ENCODE measurements at regions not wholly inside any gene's neighbourhood (a gene's known extent, or its start where the extent isn't known, plus 50 kb on each side); places are given as distances from the start of the nearest gene placed in this dataset.
"Not testable (repeated sequence)": the region's sequence is repeated elsewhere in the genome, so short reads cannot be mapped to it uniquely, and the experiment has no call there.

GRCh38 chr4:103499094-103499493, 220.7 kb downstream of the TACR3 start:
- FAIRE-seq (no peak), DNase-seq (ENCODE audit: low spot score in 2 of 2) (no peak)

- FAIRE-seq (no peak), DNase-seq (ENCODE audit: low spot score in 2 of 2) (no peak)
Measured at GRCh38 chr4:103498161-103499070, 221.4 kb downstream of the TACR3 start.

GRCh38 chr4:103497692-103498091, 222.1 kb downstream of the TACR3 start:
- FAIRE-seq (no peak), DNase-seq (ENCODE audit: low spot score in 2 of 2) (no peak)

GRCh38 chr4:103496800-103497199, 223.0 kb downstream of the TACR3 start:
- no peak for FAIRE-seq
- no peak for DNase-seq (ENCODE audit: low spot score in 2 of 2)

- FAIRE-seq (no peak), DNase-seq (ENCODE audit: low spot score in 2 of 2) (no peak)
Measured at GRCh38 chr4:103493450-103494159, 226.2 kb downstream of the TACR3 start.

GRCh38 chr4:103485296-103485695, 234.5 kb downstream of the TACR3 start:
- FAIRE-seq = not testable (repeated sequence)

GRCh38 chr4:103484521-103484920, 235.3 kb downstream of the TACR3 start:
- no peak for DNase-seq (ENCODE audit: low spot score in 2 of 2)
- no peak for FAIRE-seq

More at GRCh38 chr4:103485296-103485695, 234.5 kb downstream of the TACR3 start:
- DNase-seq (ENCODE audit: low spot score in 2 of 2) = not testable (repeated sequence)

GRCh38 chr4:103482893-103483292, 236.9 kb downstream of the TACR3 start:
- FAIRE-seq (no peak), DNase-seq (ENCODE audit: low spot score in 2 of 2) (no peak)

- no peak for FAIRE-seq
Measured at GRCh38 chr4:103482471-103482870, 237.3 kb downstream of the TACR3 start.

GRCh38 chr4:103478734-103479133, 241.1 kb downstream of the TACR3 start:
- no peak for FAIRE-seq
- DNase-seq (ENCODE audit: low spot score in 2 of 2) = no peak

More at GRCh38 chr4:103482471-103482870, 237.3 kb downstream of the TACR3 start:
- DNase-seq (ENCODE audit: low spot score in 2 of 2) = no peak

- DNase-seq (ENCODE audit: low spot score in 2 of 2) = no peak
- FAIRE-seq = no peak
Measured at GRCh38 chr4:103478210-103478609, 241.6 kb downstream of the TACR3 start.

- no peak for DNase-seq (ENCODE audit: low spot score in 2 of 2)
- no peak for FAIRE-seq
Measured at GRCh38 chr4:103457566-103457965, 259.4 kb upstream of the CENPE start.

GRCh38 chr4:103451341-103451740, 253.2 kb upstream of the CENPE start:
- FAIRE-seq = no peak
- no peak for DNase-seq (ENCODE audit: low spot score in 2 of 2)

GRCh38 chr4:103450693-103451092, 252.6 kb upstream of the CENPE start:
- DNase-seq (ENCODE audit: low spot score in 2 of 2) (no peak), FAIRE-seq (no peak)

- FAIRE-seq = no peak
- no peak for DNase-seq (ENCODE audit: low spot score in 2 of 2)
Measured at GRCh38 chr4:103449296-103450023, 251.3 kb upstream of the CENPE start.

GRCh38 chr4:103445377-103445776, 247.2 kb upstream of the CENPE start:
- no peak for DNase-seq (ENCODE audit: low spot score in 2 of 2)
- FAIRE-seq = no peak

GRCh38 chr4:103443324-103443723, 245.2 kb upstream of the CENPE start:
- DNase-seq (ENCODE audit: low spot score in 2 of 2) (no peak), FAIRE-seq (no peak)

- no peak for FAIRE-seq
- no peak for DNase-seq (ENCODE audit: low spot score in 2 of 2)
Measured at GRCh38 chr4:103429283-103429682, 231.1 kb upstream of the CENPE start.

GRCh38 chr4:103425406-103425805, 227.3 kb upstream of the CENPE start:
- no peak for DNase-seq (ENCODE audit: low spot score in 2 of 2)
- FAIRE-seq = no peak

GRCh38 chr4:103424853-103425252, 226.7 kb upstream of the CENPE start:
- DNase-seq (ENCODE audit: low spot score in 2 of 2) (no peak), FAIRE-seq (no peak)

GRCh38 chr4:103423261-103423660, 225.1 kb upstream of the CENPE start:
- DNase-seq (ENCODE audit: low spot score in 2 of 2) = no peak
- FAIRE-seq = no peak

Data from frontal cortex (tissue), 3 donors.